GM23248 (cell line): ENCODE measurements at regions not wholly inside any gene's neighbourhood (a gene's known extent, or its start where the extent isn't known, plus 50 kb on each side); places are given as distances from the start of the nearest gene placed in this dataset.

ENCODE experiments used
- EZH2 ChIP-seq: fragments of 200-600 bp; sonication (generic); IDR thresholded peaks from 2 replicates; pipeline ENCODE4 v1.6.1; 2018; ENCODE audit warnings: antibody characterized with exemption, mild to moderate bottlenecking; ENCODE audit not compliant: insufficient read depth, poor library complexity, severe bottlenecking
- EZH2phosphoT487 ChIP-seq: fragments of 200-600 bp; sonication (generic); IDR thresholded peaks from 2 replicates; pipeline ENCODE4 v1.6.1; 2018; ENCODE audit warnings: antibody characterized with exemption, moderate library complexity, mild to moderate bottlenecking, low read depth; ENCODE audit not compliant: insufficient read depth

DNA sequence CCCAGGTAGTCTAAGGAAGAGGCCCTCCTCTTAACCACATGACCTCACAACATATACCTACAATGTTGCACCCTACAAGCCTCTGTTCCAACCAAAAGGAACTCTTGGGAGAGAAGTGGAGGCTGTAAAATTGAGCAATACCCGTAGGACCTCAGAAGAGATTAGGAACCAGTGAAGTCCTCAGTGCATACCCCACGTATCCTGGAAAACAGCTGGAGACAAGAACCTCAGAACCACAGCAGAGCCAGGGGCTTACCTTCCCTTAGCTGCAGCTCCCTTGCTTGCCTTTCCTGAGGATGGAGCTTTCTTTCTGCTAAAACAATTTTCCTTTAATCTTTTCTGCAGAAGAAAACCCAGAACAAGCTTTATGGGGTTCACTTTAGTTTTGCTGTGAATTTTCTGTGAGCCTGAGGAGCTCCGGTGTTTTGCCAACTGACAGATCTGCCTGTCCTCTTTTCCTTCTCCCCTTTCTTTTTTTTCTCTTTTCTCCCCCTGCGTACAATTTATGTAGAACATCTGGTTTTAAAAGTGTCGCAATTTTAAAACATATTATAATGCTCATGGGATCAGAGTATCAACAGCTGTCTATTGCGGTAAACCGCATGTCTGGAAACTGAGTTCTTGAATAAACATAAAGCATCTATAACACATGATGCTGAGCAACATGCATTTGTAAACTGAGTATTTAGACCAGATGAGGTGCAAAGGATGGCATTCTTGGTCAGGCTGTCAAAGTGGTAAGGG is 226.4 kb upstream of the MAF start:
- TF ChIP-seq EZH2 (no peak), EZH2phosphoT487 (no peak)
